ENCODE measurements at regions not wholly inside any gene's neighbourhood (a gene's known extent, or its start where the extent isn't known, plus 50 kb on each side); places are given as distances from the start of the nearest gene placed in this dataset.

DNA sequence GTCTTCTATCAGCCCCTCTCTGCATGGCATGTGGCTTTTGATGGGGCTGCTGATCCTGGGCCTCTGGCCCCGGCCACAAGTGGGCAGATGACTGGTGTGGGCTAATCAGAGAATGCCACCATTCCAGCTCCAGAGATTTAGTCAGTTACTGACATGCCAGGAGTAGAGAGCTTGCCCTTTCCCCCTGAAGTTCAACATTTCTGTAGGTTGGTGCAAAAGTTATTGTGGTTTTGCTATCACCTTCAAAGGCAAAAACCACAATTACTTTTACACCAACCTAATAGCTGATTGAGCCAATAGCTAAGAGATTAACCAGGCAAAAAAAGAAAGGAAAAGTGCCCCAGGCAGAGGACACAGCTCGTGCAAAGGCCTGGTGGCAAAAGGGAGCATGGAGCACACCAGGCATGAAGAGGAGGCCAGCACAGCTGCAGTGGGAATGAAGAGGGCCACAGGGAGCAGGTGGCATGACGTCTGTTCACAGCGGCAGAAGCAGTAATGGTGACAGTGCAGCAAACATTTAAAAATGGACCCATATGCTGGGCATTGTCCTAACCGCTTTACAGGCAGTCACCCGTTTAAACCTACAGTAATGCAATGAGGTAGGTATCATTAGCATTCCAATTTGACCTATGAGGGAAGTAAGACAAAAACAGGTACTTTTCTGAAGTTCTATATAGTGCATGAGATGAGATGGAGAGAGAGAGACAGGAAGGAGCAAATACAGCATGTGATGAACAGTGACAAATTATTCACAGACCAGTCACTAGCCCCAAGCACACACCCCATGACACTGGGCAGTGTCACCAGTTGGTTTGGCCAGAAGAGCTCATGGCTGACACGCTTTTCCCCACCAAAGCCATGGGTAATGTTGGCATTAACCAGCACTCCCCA is 373.0 kb upstream of the PROK2 start:
- TF ChIP-seq MAFK (IDR thresholded peaks at IDR 0.05; ENCODE audit: low read depth, low read length) (no peak), CEBPB (IDR thresholded peaks at IDR 0.05; ENCODE audit: low read depth, low read length) (no peak), MAZ (IDR thresholded peaks at IDR 0.05; ENCODE audit: borderline replicate concordance, low read depth, low read length) (no peak), SMC3 (IDR thresholded peaks at IDR 0.05; ENCODE audit: low read depth, low read length) (no peak), ELK1 (IDR thresholded peaks at IDR 0.05; ENCODE audit: borderline replicate concordance, low read depth, low read length) (no peak), BHLHE40 (IDR thresholded peaks at IDR 0.05; ENCODE audit: low read depth, low read length) (no peak), CTCF (conservative IDR thresholded peaks at IDR 0.05; ENCODE audit: low read depth, low read length) (no peak), RCOR1 (IDR thresholded peaks at IDR 0.05; ENCODE audit: insufficient replicate concordance, low read length) (no peak), RFX5 (IDR thresholded peaks at IDR 0.05; ENCODE audit: low read depth, low read length) (no peak), POLR2A (IDR thresholded peaks at IDR 0.05; ENCODE audit: low read depth, low read length) (no peak), MXI1 (IDR thresholded peaks at IDR 0.05; ENCODE audit: borderline replicate concordance, low read depth, low read length) (no peak)
- intact Hi-C loops (cut with micrococcal nuclease), result loop anchor here (10.0 kb wide), 2 partner anchors 287 to 657 kb away; partner anchors contain the start of gene RYBP
- dilution Hi-C loops (cut with HindIII; ENCODE audit: low sequenced_read_pairs, unreplicated experiment), result no loop called here

More for the DNA sequence above, 373.0 kb upstream of the PROK2 start:
- Histone ChIP-seq H2AFZ (replicated peaks; ENCODE audit: low read length, poor library complexity) (no peak overlapping the region), H3K9ac (ENCODE audit: low read depth, low read length) (no peak overlapping the region), H3K23ac (ENCODE audit: low read depth, low read length) (no peak overlapping the region), H2AK5ac (ENCODE audit: low read depth, low read length) (no peak overlapping the region), H3K4ac (ENCODE audit: low read depth, low read length) (no peak overlapping the region), H2BK5ac (ENCODE audit: low read depth, low read length, poor library complexity, severe bottlenecking) (no peak overlapping the region), H4K8ac (ENCODE audit: low read depth in 2 of 2, low read length in 2 of 2) (no peak overlapping the region), H3K27me3 (ENCODE audit: control insufficient read depth, insufficient read depth, low read length) (no peaks in the 10 kb centered on the region; the same call in 1 of the 2 replicates), H3K79me1 (ENCODE audit: low read depth in 1 of 2, low read length in 2 of 2) (no peaks in the 10 kb centered on the region), H4K5ac (ENCODE audit: low read depth, low read length) (no peak overlapping the region), H2AK9ac (replicated peaks; ENCODE audit: low read depth, low read length, poor library complexity) (no peak overlapping the region), H3K18ac (ENCODE audit: low read depth, low read length) (no peak overlapping the region), H3K4me2 (ENCODE audit: low read depth, low read length) (no peak overlapping the region), H2BK20ac (ENCODE audit: low read depth, low read length) (no peak overlapping the region), H3K9me1 (ENCODE audit: insufficient read depth, low read length) (no peaks in the 10 kb centered on the region; the same call in 1 of the 2 replicates), H3K36me3 (ENCODE audit: control insufficient read depth, insufficient read depth, low read length) (no peaks in the 10 kb centered on the region), H2BK15ac (ENCODE audit: low read depth, low read length) (no peak overlapping the region), H3K14ac (replicated peaks; ENCODE audit: low read depth, low read length) (no peak overlapping the region), H3K9me3 (ENCODE audit: control insufficient read depth, insufficient read depth, low read length) (peaks cover 2% of the 10 kb centered on the region; the same call in 1 of the 2 replicates), H4K91ac (ENCODE audit: insufficient read depth, low read depth, low read length) (no peak overlapping the region), H4K20me1 (ENCODE audit: insufficient read depth, low read length) (no peaks in the 10 kb centered on the region), H2BK120ac (ENCODE audit: low read depth, low read length) (no peak overlapping the region), H3K4me1 (ENCODE audit: control insufficient read depth, insufficient read depth, low read length) (peaks cover 1% of the 10 kb centered on the region; the same call in 1 of the 2 replicates), H3K4me3 (ENCODE audit: insufficient read depth, low read depth, low read length) (no peak overlapping the region), H3K27ac (ENCODE audit: insufficient read depth, low read length) (no peak overlapping the region), H3K56ac (ENCODE audit: extremely low read depth, insufficient read depth, low read length) (no peak overlapping the region)
- ATAC-seq (ENCODE audit: low read depth), result no peak
- in situ Hi-C loops (cut with MboI; ENCODE audit: low sequenced_read_pairs), result no loop called here
- ChIA-PET CTCF (no interaction called here), POLR2A (ENCODE audit: unreplicated experiment) (interaction anchor here (0.6 kb wide), 1 partner anchor 16 kb away, joined by 3 read pairs; no protein-coding TSS in a partner anchor)
- 92% methylated on average over 4 of the region's 7 CpGs; no CpG with 5 or more reads in 1 of the 2 experiments for WGBS, 2 experiments (ENCODE audit: extremely low coverage in 2 of 2, insufficient read length in 1 of 2)
- no TSS peak for BruUV-seq (replicated peaks)
- no peak for DNase-seq

Measured in IMR-90 (cell line).